Loucy (cell line): ENCODE measurements at regions not wholly inside any gene's neighbourhood (a gene's known extent, or its start where the extent isn't known, plus 50 kb on each side); places are given as distances from the start of the nearest gene placed in this dataset.

Experiments used
- H2AFZ ChIP-seq: fragments of 200-600 bp; sonication (generic); 2 replicates; pipeline ENCODE4 v1.6.0; 2016; ENCODE audit warnings: antibody characterized with exemption, mild to moderate bottlenecking, low read length, moderate library complexity
- H3F3A ChIP-seq: fragments of 200-600 bp; 2 replicates; pipeline ENCODE4 v1.6.0; 2016; ENCODE audit warnings: antibody characterized with exemption, low read depth, mild to moderate bottlenecking
- H3K27me3 ChIP-seq: fragments of 200-600 bp; sonication (generic); 2 replicates; pipeline ENCODE4 v1.6.1; 2014; ENCODE audit warnings: low read length, mild to moderate bottlenecking; ENCODE audit not compliant: insufficient read depth, poor library complexity, severe bottlenecking
- H3K36me3 ChIP-seq: fragments of 200-600 bp; sonication (generic); 2 replicates; pipeline ENCODE4 v1.6.1; 2016; ENCODE audit warnings: low read length; ENCODE audit not compliant: insufficient read depth
- H3K4me1 ChIP-seq: fragments of 200-600 bp; sonication (generic); 2 replicates; pipeline ENCODE4 v1.5.1; 2014; ENCODE audit warnings: low read length, mild to moderate bottlenecking; ENCODE audit not compliant: insufficient read depth, poor library complexity, severe bottlenecking
- H3K4me2 ChIP-seq: fragments of 200-600 bp; sonication (generic); 2 replicates; pipeline ENCODE4 v1.6.0; 2014; ENCODE audit warnings: antibody characterized with exemption, low read length, low read depth, mild to moderate bottlenecking; ENCODE audit not compliant: poor library complexity, severe bottlenecking
- H3K4me3 ChIP-seq: fragments of 200-600 bp; sonication (generic); 2 replicates; pipeline ENCODE4 v1.5.1; 2014; ENCODE audit warnings: low read length, mild to moderate bottlenecking, mixed read lengths; ENCODE audit not compliant: poor library complexity, severe bottlenecking
- H3K79me2 ChIP-seq: fragments of 200-600 bp; sonication (generic); 2 replicates; pipeline ENCODE4 v1.6.1; 2014; ENCODE audit warnings: low read length; ENCODE audit not compliant: insufficient read depth
- H3K9ac ChIP-seq: fragments of 200-600 bp; sonication (generic); 2 replicates; pipeline ENCODE4 v1.6.0; 2014; ENCODE audit warnings: mild to moderate bottlenecking, low read depth, low read length, moderate library complexity; ENCODE audit not compliant: poor library complexity, severe bottlenecking
- H3K9me2 ChIP-seq: fragments of 200-600 bp; sonication (generic); replicated peaks from 2 replicates; pipeline ENCODE4 v1.6.1; 2016; ENCODE audit warnings: low read depth, low read length, mixed read lengths
- H3K9me3 ChIP-seq: fragments of 200-600 bp; sonication (generic); 2 replicates; pipeline ENCODE4 v1.6.1; 2014; ENCODE audit warnings: mild to moderate bottlenecking, antibody characterized with exemption, low read length, low read depth; ENCODE audit not compliant: insufficient read depth
- H4K20me1 ChIP-seq: fragments of 200-600 bp; sonication (generic); 2 replicates; pipeline ENCODE4 v1.6.0; 2014; ENCODE audit warnings: antibody characterized with exemption, low read length, mild to moderate bottlenecking; ENCODE audit not compliant: insufficient read depth, poor library complexity, severe bottlenecking
- EZH2phosphoT487 ChIP-seq: fragments of 200-600 bp; IDR thresholded peaks from 2 replicates; pipeline ENCODE4 v1.6.1; 2018; ENCODE audit warnings: antibody characterized with exemption, mild to moderate bottlenecking, moderate library complexity, borderline replicate concordance
- TF ChIP-seq, protein P1 (sequence below): fragments of 200-600 bp; sonication (generic); conservative IDR thresholded peaks from 2 replicates; pipeline ENCODE4 v1.5.1; 2014; ENCODE audit warnings: mild to moderate bottlenecking, antibody characterized with exemption, low read length

DNA sequence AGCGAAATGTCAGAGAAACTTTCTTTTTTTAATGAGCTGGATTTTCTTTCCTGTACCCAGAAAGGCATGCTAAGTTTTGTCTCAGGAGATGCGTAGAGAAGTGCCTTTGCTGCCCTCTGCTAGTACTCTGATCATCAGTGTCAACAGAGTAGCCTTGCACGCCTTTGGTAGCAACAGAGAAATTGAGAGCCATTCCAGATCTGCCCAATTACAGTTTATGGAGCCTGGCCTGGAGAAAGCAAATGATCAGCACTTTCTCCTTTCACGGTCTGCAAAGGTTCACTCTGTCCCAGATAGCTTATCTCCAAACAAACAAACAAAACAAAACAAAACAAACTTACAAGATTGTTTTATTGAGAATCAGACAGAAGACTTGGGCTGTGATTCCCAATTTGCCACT is 792.8 kb upstream of the PIK3C3 start:
- no peaks in the 10 kb centered on the region for H4K20me1 ChIP-seq
- H3K79me2 ChIP-seq = no peaks in the 10 kb centered on the region
- no peak overlapping the region for H3K4me2 ChIP-seq
- H3K9me3 ChIP-seq = no peaks in the 10 kb centered on the region
- no peak overlapping the region for H3K4me3 ChIP-seq
- H3K9me2 ChIP-seq = no peaks in the 10 kb centered on the region
- H3K27me3 ChIP-seq = no peaks in the 10 kb centered on the region
- H3K36me3 ChIP-seq = no peaks in the 10 kb centered on the region
- TF ChIP-seq EZH2phosphoT487 = no peak
- TF ChIP-seq, protein P1, sequence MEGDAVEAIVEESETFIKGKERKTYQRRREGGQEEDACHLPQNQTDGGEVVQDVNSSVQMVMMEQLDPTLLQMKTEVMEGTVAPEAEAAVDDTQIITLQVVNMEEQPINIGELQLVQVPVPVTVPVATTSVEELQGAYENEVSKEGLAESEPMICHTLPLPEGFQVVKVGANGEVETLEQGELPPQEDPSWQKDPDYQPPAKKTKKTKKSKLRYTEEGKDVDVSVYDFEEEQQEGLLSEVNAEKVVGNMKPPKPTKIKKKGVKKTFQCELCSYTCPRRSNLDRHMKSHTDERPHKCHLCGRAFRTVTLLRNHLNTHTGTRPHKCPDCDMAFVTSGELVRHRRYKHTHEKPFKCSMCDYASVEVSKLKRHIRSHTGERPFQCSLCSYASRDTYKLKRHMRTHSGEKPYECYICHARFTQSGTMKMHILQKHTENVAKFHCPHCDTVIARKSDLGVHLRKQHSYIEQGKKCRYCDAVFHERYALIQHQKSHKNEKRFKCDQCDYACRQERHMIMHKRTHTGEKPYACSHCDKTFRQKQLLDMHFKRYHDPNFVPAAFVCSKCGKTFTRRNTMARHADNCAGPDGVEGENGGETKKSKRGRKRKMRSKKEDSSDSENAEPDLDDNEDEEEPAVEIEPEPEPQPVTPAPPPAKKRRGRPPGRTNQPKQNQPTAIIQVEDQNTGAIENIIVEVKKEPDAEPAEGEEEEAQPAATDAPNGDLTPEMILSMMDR = no peak
- no peak overlapping the region for H2AFZ ChIP-seq
- no peak overlapping the region for H3K9ac ChIP-seq
- no peaks in the 10 kb centered on the region for H3F3A ChIP-seq
- H3K4me1 ChIP-seq = no peaks in the 10 kb centered on the region

DNA sequence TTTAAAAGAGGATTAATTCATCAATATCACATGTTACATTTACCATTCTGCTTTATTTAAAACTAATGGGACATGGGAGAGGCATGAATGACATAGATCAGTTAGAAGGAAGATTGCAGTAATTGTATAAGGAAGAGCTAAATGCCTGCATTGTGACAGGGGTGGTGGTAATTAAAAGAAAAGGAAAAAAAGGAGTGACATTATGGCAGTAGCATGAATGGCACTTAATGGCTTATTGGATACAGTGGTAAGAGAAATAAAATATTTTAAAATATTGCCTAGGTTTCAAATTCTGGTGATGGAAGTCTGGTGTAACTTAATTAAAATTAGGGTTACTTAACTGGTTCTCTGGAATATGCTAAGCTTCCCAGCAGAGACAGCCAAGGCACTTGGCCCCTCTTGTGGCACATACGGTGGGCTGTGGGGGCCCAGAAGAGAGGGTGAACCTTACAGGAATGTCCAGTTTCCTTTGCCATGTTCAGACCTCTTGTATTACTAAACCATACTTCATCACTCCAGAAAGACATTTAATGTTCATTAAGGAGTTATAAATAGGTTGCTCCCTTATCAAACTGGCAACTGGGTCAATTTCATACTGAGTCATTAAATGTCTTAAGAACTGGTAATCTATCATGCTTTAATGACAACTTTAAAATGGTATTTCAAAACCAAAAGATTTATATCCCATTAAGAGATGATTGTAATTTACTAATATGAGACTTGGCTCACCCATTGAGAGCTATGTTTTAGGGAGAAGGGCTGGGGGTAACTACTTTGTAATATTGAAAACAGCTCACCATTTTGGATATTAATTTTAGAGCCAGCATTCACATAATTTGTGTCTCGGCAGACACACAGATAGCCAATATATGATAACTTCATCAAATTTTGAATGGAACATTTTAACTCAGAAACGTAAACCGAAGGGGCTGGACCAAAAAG is 798.9 kb upstream of the PIK3C3 start:
- H3K27me3 ChIP-seq = no peaks in the 10 kb centered on the region
- H3K4me3 ChIP-seq = no peak overlapping the region
- H3K9ac ChIP-seq = no peak overlapping the region
- no peak for TF ChIP-seq EZH2phosphoT487
- TF ChIP-seq, protein P1 = no peak
- H3K79me2 ChIP-seq = no peaks in the 10 kb centered on the region
- no peaks in the 10 kb centered on the region for H3F3A ChIP-seq
- no peaks in the 10 kb centered on the region for H3K4me1 ChIP-seq
- no peak overlapping the region for H3K4me2 ChIP-seq
- no peaks in the 10 kb centered on the region for H3K36me3 ChIP-seq
- H3K9me2 ChIP-seq = no peaks in the 10 kb centered on the region
- no peak overlapping the region for H2AFZ ChIP-seq
- H4K20me1 ChIP-seq = no peaks in the 10 kb centered on the region
- no peaks in the 10 kb centered on the region for H3K9me3 ChIP-seq

DNA sequence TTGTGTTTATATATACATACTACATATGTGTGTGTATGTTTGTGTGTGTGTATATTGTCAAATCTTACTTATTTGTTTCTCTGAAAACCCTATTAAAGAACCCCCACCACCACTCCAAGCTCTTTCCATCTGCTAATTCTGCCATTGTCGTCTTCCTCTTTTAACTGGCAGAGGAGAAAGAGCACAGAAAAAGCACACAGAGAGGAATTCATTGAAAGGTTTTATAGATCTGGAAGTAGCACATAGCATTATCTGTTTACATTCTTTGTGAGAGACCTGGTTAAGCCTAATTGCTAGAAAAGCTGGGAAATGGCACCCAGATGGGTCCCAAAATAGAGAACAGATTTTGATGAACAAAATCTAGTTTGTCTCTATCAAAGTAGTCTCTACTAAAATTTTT is 800.0 kb upstream of the PIK3C3 start:
- Histone ChIP-seq H3K4me3 (no peak overlapping the region), H2AFZ (no peak overlapping the region), H3K9me3 (no peaks in the 10 kb centered on the region), H4K20me1 (no peaks in the 10 kb centered on the region), H3K27me3 (no peaks in the 10 kb centered on the region), H3K79me2 (no peaks in the 10 kb centered on the region), H3K9ac (no peak overlapping the region), H3K4me2 (no peak overlapping the region), H3K4me1 (no peaks in the 10 kb centered on the region), H3K36me3 (no peaks in the 10 kb centered on the region), H3K9me2 (no peaks in the 10 kb centered on the region), H3F3A (no peaks in the 10 kb centered on the region)
- TF ChIP-seq, protein P1 = no peak
- no peak for TF ChIP-seq EZH2phosphoT487
